Natural killer cell (primary cell): ENCODE measurements at regions not wholly inside any gene's neighbourhood (a gene's known extent, or its start where the extent isn't known, plus 50 kb on each side); places are given as distances from the start of the nearest gene placed in this dataset.

Experiments used
- ATAC-seq, 3 donors: fragments of 150-1000 bp in 2 of 3; fragments of 200-7000 bp in 1 of 3; cut with Tn5 transposase; 1 replicate in 1 of 3; 2 replicates in 2 of 3; pipeline ENCODE4 v1.10.0; 2021; ENCODE audit warnings: mild to moderate bottlenecking in 2 of 3, moderate library complexity in 2 of 3
- DNase-seq, 2 donors: peaks; one replicate each; pipeline versions ENCODE4 v3.0.0 to v3.0.0-alpha.2; 2013 to 2021; ENCODE audit warnings: mixed read lengths in 1 of 2
- H3K27ac ChIP-seq: one replicate; pipeline ENCODE4 v1.5.1; 2013; ENCODE audit warnings: mild to moderate bottlenecking, low read length
- H3K27me3 ChIP-seq: one replicate; pipeline ENCODE4 v1.6.1; 2013; ENCODE audit warnings: low read length; ENCODE audit not compliant: control insufficient read depth, insufficient read depth
- H3K36me3 ChIP-seq: one replicate; pipeline ENCODE4 v1.6.1; 2013; ENCODE audit warnings: low read length; ENCODE audit not compliant: control insufficient read depth, insufficient read depth
- H3K4me1 ChIP-seq: one replicate; pipeline ENCODE4 v1.6.1; 2013; ENCODE audit warnings: low read length; ENCODE audit not compliant: control insufficient read depth, insufficient read depth
- H3K4me3 ChIP-seq: one replicate; pipeline ENCODE4 v1.5.1; 2013; ENCODE audit warnings: low read length
- H3K9me3 ChIP-seq: one replicate; pipeline ENCODE4 v1.6.1; 2013; ENCODE audit warnings: low read length; ENCODE audit not compliant: control insufficient read depth, insufficient read depth
- H3K27ac Mint-ChIP-seq, 2 donors: one replicate each; pipeline ENCODE4 v1.8.0; 2022; ENCODE audit warnings: mild to moderate bottlenecking in 2 of 2, mixed read lengths in 2 of 2, moderate library complexity in 1 of 2
- H3K27me3 Mint-ChIP-seq, 2 donors: one replicate each; pipeline ENCODE4 v1.8.0; 2022; ENCODE audit warnings: low read depth in 2 of 2, mixed read lengths in 2 of 2
- H3K36me3 Mint-ChIP-seq: one replicate; pipeline ENCODE4 v1.8.0; 2022; ENCODE audit warnings: mixed read lengths
- H3K4me1 Mint-ChIP-seq, 2 donors: one replicate each; pipeline ENCODE4 v1.8.0; 2022; ENCODE audit warnings: mixed read lengths in 2 of 2
- H3K4me3 Mint-ChIP-seq: one replicate; pipeline ENCODE4 v1.8.0; 2022; ENCODE audit warnings: mild to moderate bottlenecking, moderate library complexity, mixed read lengths
- H3K9me3 Mint-ChIP-seq, 2 donors: one replicate each; pipeline ENCODE4 v1.8.0; 2022; ENCODE audit warnings: mixed read lengths in 2 of 2
- CTCF ChIP-seq: fragments of 200-600 bp; IDR thresholded peaks from one replicate; pipeline ENCODE4 v1.8.0; 2022; ENCODE audit warnings: antibody characterized with exemption
- WGBS: methylation state at CpG from one replicate; pipeline ENCODE4 v1.1.7; 2013; ENCODE audit warnings: missing lambda C conversion rate; ENCODE audit not compliant: insufficient coverage; 5-methylcytosine and 5-hydroxymethylcytosine counted together
- intact Hi-C: fragments of 100-400 bp; cut with micrococcal nuclease; formaldehyde crosslinking; loops from one replicate; pipeline ENCODE4 v1.14.2; 2022

- Mint-ChIP-seq H3K36me3 (no peaks in the 10 kb centered on the region), H3K9me3 (peaks cover 5 to 7% of the 10 kb centered on the region in 2 donors), H3K27me3 (no peaks in the 10 kb centered on the region), H3K27ac (no peak overlapping the region), H3K4me1 (no peaks in the 10 kb centered on the region), H3K4me3 (no peak overlapping the region)
- Histone ChIP-seq H3K4me1 (no peaks in the 10 kb centered on the region), H3K36me3 (no peaks in the 10 kb centered on the region), H3K4me3 (no peak overlapping the region), H3K27ac (no peak overlapping the region), H3K9me3 (peaks cover 3% of the 10 kb centered on the region), H3K27me3 (no peaks in the 10 kb centered on the region)
- DNase-seq: no peak
- ATAC-seq: no peak
- intact Hi-C loops: no loop called here
- TF ChIP-seq CTCF: no peak
Measured at GRCh38 chr1:177439301-177439700, 268.5 kb downstream of the BRINP2 start.

GRCh38 chr1:177435364-177435763, 264.6 kb downstream of the BRINP2 start:
- H3K4me1 ChIP-seq: no peaks in the 10 kb centered on the region
- H3K9me3 ChIP-seq: peaks cover 3% of the 10 kb centered on the region
- WGBS: no CpG with 5 or more reads among the region's 1 CpG
- no peaks in the 10 kb centered on the region for H3K27me3 ChIP-seq
- TF ChIP-seq CTCF: no peak
- Mint-ChIP-seq H3K27ac (no peak overlapping the region), H3K9me3 (peaks cover 4 to 7% of the 10 kb centered on the region in 2 donors), H3K4me1 (no peaks in the 10 kb centered on the region), H3K36me3 (no peaks in the 10 kb centered on the region), H3K4me3 (no peak overlapping the region), H3K27me3 (no peaks in the 10 kb centered on the region)
- H3K4me3 ChIP-seq: no peak overlapping the region
- intact Hi-C loops: no loop called here
- H3K36me3 ChIP-seq: no peaks in the 10 kb centered on the region
- no peak for ATAC-seq
- no peak for DNase-seq
- no peak overlapping the region for H3K27ac ChIP-seq

DNA sequence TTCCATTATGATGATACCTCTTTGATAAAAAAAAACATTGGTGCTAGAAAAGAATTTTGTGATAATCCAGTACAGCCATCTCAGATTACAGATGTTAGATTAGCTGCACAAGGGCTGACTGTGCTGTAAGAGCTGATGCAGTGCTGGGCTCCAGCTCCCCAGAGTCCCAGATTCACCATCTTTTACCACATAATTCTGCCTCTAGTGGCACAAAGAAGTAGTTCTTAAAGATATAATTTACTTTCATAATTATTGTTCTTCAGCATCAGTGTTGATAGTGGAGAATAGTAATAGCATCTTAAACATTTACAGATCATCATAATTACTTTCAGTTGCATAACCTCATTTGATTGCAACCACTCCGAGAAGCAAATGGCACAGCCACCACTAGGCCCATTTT, 262.1 kb downstream of the BRINP2 start:
- no peak overlapping the region for H3K27ac ChIP-seq
- no peaks in the 10 kb centered on the region for H3K36me3 ChIP-seq
- H3K27me3 Mint-ChIP-seq: no peaks in the 10 kb centered on the region
- DNase-seq (no peak), ATAC-seq (no peak)
- no peak overlapping the region for H3K4me3 ChIP-seq
- H3K4me1 ChIP-seq: no peaks in the 10 kb centered on the region
- WGBS: 81% methylated on average over 1 of the region's 1 CpG
- H3K27ac Mint-ChIP-seq: no peak overlapping the region
- TF ChIP-seq CTCF: no peak
- no peaks in the 10 kb centered on the region for H3K36me3 Mint-ChIP-seq
- peaks cover 4 to 7% of the 10 kb centered on the region in 2 donors for H3K9me3 Mint-ChIP-seq
- no peak overlapping the region for H3K4me3 Mint-ChIP-seq
- intact Hi-C loops: no loop called here
- no peaks in the 10 kb centered on the region for H3K9me3 ChIP-seq
- H3K4me1 Mint-ChIP-seq: no peaks in the 10 kb centered on the region
- no peaks in the 10 kb centered on the region for H3K27me3 ChIP-seq

DNA sequence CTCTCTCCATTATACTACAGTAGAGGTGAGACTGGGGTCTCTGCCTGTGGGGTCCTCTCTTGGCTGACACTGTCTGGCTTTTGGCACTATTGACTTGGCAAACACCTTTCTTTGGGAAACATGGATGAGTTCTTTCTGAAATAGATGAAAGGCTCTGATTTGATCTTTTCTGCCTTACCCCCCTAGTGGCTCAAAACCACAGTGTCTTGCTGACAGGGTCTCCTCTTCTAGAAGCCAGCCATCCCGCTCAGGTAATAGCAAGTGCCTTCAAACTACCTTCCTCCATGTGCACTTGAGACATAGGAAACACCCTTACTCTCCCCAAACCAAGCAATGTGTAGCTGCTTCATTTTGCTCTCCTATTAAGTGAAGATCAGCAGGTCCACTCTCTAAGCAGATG, 260.4 kb downstream of the BRINP2 start:
- Mint-ChIP-seq H3K27ac (no peak overlapping the region), H3K27me3 (no peaks in the 10 kb centered on the region), H3K36me3 (no peaks in the 10 kb centered on the region), H3K9me3 (peaks cover 7 to 8% of the 10 kb centered on the region in 2 donors), H3K4me1 (no peaks in the 10 kb centered on the region), H3K4me3 (no peak overlapping the region)
- no peak overlapping the region for H3K4me3 ChIP-seq
- 52% methylated on average over 1 of the region's 1 CpG for WGBS
- no peaks in the 10 kb centered on the region for H3K27me3 ChIP-seq
- intact Hi-C loops: no loop called here
- no peaks in the 10 kb centered on the region for H3K4me1 ChIP-seq
- H3K27ac ChIP-seq: no peak overlapping the region
- TF ChIP-seq CTCF: no peak
- H3K9me3 ChIP-seq: no peaks in the 10 kb centered on the region
- H3K36me3 ChIP-seq: no peaks in the 10 kb centered on the region
- DNase-seq: no peak
- no peak for ATAC-seq
